BLaER1 (cell line): ENCODE measurements at regions not wholly inside any gene's neighbourhood (a gene's known extent, or its start where the extent isn't known, plus 50 kb on each side); places are given as distances from the start of the nearest gene placed in this dataset.

Experiments
- H3K27ac ChIP-seq: shearing (Covaris generic); formaldehyde crosslinking; 2 replicates; pipeline ENCODE4 v1.8.1; 2022
- H3K27me3 ChIP-seq: shearing (Covaris generic); formaldehyde crosslinking; 2 replicates; pipeline ENCODE4 v1.8.1; 2022
- H3K36me3 ChIP-seq: shearing (Covaris generic); formaldehyde crosslinking; 2 replicates; pipeline ENCODE4 v1.8.1; 2022
- H3K4me1 ChIP-seq: shearing (Covaris generic); formaldehyde crosslinking; 2 replicates; pipeline ENCODE4 v1.8.1; 2022
- H3K4me2 ChIP-seq: shearing (Covaris generic); formaldehyde crosslinking; 2 replicates; pipeline ENCODE4 v1.8.1; 2022
- H3K4me3 ChIP-seq: shearing (Covaris generic); formaldehyde crosslinking; 2 replicates; pipeline ENCODE4 v1.8.1; 2022
- H3K9ac ChIP-seq: shearing (Covaris generic); formaldehyde crosslinking; 2 replicates; pipeline ENCODE4 v1.8.1; 2022
- H3K9me3 ChIP-seq: shearing (Covaris generic); formaldehyde crosslinking; 2 replicates; pipeline ENCODE4 v1.8.1; 2022
- H4K20me1 ChIP-seq: shearing (Covaris generic); formaldehyde crosslinking; 2 replicates; pipeline ENCODE4 v1.8.1; 2022
- Cebpa-rat ChIP-seq: shearing (Covaris generic); IDR thresholded peaks from 2 replicates; pipeline ENCODE4 v1.8.1; 2022

GRCh38 chr5:158477214-158477613 lies 618.3 kb upstream of the CLINT1 start:
- no peaks in the 10 kb centered on the region for H4K20me1 ChIP-seq
- H3K9me3 ChIP-seq: peaks cover 66% of the 10 kb centered on the region
- H3K4me3 ChIP-seq: no peak overlapping the region
- no peak overlapping the region for H3K4me2 ChIP-seq
- no peak for TF ChIP-seq Cebpa-rat
- peaks cover 29% of the 10 kb centered on the region for H3K4me1 ChIP-seq
- H3K36me3 ChIP-seq: 0 out of 2 replicates have a peak, but pooled peaks cover 10% of the 10 kb centered on the region
- no peak overlapping the region for H3K27ac ChIP-seq
- H3K27me3 ChIP-seq: no peaks in the 10 kb centered on the region
- H3K9ac ChIP-seq: no peak overlapping the region

- H4K20me1 ChIP-seq: no peaks in the 10 kb centered on the region
- H3K27ac ChIP-seq: no peak overlapping the region
- H3K27me3 ChIP-seq: no peaks in the 10 kb centered on the region
- TF ChIP-seq Cebpa-rat: no peak
- no peak overlapping the region for H3K4me2 ChIP-seq
- H3K9ac ChIP-seq: no peak overlapping the region
- no peaks in the 10 kb centered on the region for H3K36me3 ChIP-seq
- no peak overlapping the region for H3K4me3 ChIP-seq
- H3K9me3 ChIP-seq: peaks cover 64% of the 10 kb centered on the region
- H3K4me1 ChIP-seq: peaks cover 24% of the 10 kb centered on the region
Measured at GRCh38 chr5:158473016-158473635, 614.2 kb upstream of the CLINT1 start.

GRCh38 chr5:158471535-158471924 lies 612.6 kb upstream of the CLINT1 start:
- peaks cover 31% of the 10 kb centered on the region for H3K4me1 ChIP-seq
- no peak overlapping the region for H3K27ac ChIP-seq
- no peaks in the 10 kb centered on the region for H4K20me1 ChIP-seq
- no peak overlapping the region for H3K4me3 ChIP-seq
- TF ChIP-seq Cebpa-rat: no peak
- H3K36me3 ChIP-seq: no peaks in the 10 kb centered on the region
- H3K4me2 ChIP-seq: no peak overlapping the region
- no peaks in the 10 kb centered on the region for H3K27me3 ChIP-seq
- peaks cover 60% of the 10 kb centered on the region for H3K9me3 ChIP-seq
- H3K9ac ChIP-seq: no peak overlapping the region

- H4K20me1 ChIP-seq: no peaks in the 10 kb centered on the region
- H3K9me3 ChIP-seq: peaks cover 57% of the 10 kb centered on the region
- peaks cover 37% of the 10 kb centered on the region for H3K4me1 ChIP-seq
- no peak for TF ChIP-seq Cebpa-rat
- H3K4me2 ChIP-seq: no peak overlapping the region
- H3K9ac ChIP-seq: no peak overlapping the region
- H3K27me3 ChIP-seq: no peaks in the 10 kb centered on the region
- H3K4me3 ChIP-seq: no peak overlapping the region
- H3K27ac ChIP-seq: no peak overlapping the region
- no peaks in the 10 kb centered on the region for H3K36me3 ChIP-seq
Measured at GRCh38 chr5:158470764-158471534, 612.0 kb upstream of the CLINT1 start.

GRCh38 chr5:158468444-158468843 lies 609.5 kb upstream of the CLINT1 start:
- Histone ChIP-seq H4K20me1 (no peaks in the 10 kb centered on the region), H3K4me1 (peaks cover 60% of the 10 kb centered on the region), H3K4me2 (peak overlapping the region; percentile 44), H3K9me3 (peaks cover 40% of the 10 kb centered on the region), H3K36me3 (no peaks in the 10 kb centered on the region), H3K4me3 (no peak overlapping the region), H3K27ac (0 out of 2 replicates have a peak overlapping the region, but pooled peaks have one; percentile 16), H3K9ac (no peak overlapping the region), H3K27me3 (no peaks in the 10 kb centered on the region)
- no peak for TF ChIP-seq Cebpa-rat

- H3K27ac ChIP-seq: peak overlapping the region; percentile 49
- peaks cover 41% of the 10 kb centered on the region for H3K9me3 ChIP-seq
- TF ChIP-seq Cebpa-rat: no peak
- H3K4me3 ChIP-seq: no peak overlapping the region
- H3K4me1 ChIP-seq: peaks cover 65% of the 10 kb centered on the region
- peak overlapping the region; percentile 27 for H3K4me2 ChIP-seq
- no peaks in the 10 kb centered on the region for H3K36me3 ChIP-seq
- no peak overlapping the region for H3K9ac ChIP-seq
- H3K27me3 ChIP-seq: no peaks in the 10 kb centered on the region
- H4K20me1 ChIP-seq: no peaks in the 10 kb centered on the region
Measured at GRCh38 chr5:158466191-158466590, 607.2 kb upstream of the CLINT1 start.

- H3K9ac ChIP-seq: no peak overlapping the region
- no peaks in the 10 kb centered on the region for H4K20me1 ChIP-seq
- peaks cover 41% of the 10 kb centered on the region for H3K9me3 ChIP-seq
- no peaks in the 10 kb centered on the region for H3K36me3 ChIP-seq
- no peak overlapping the region for H3K4me3 ChIP-seq
- H3K27me3 ChIP-seq: no peaks in the 10 kb centered on the region
- peak overlapping the region; percentile 51 for H3K4me2 ChIP-seq
- H3K4me1 ChIP-seq: peaks cover 65% of the 10 kb centered on the region
- peak overlapping the region; percentile 16; the same call in 1 of the 2 replicates for H3K27ac ChIP-seq
- 0 out of 2 replicates have a peak, but pooled peaks have one; percentile 11 for TF ChIP-seq Cebpa-rat
Measured at GRCh38 chr5:158465086-158465972, 606.4 kb upstream of the CLINT1 start.

GRCh38 chr5:158464383-158464782 lies 605.4 kb upstream of the CLINT1 start:
- H3K4me3 ChIP-seq: no peak overlapping the region
- H4K20me1 ChIP-seq: no peaks in the 10 kb centered on the region
- H3K4me2 ChIP-seq: peak overlapping the region; percentile 51
- peak overlapping the region; percentile 11; the same call in 1 of the 2 replicates for H3K27ac ChIP-seq
- H3K27me3 ChIP-seq: no peaks in the 10 kb centered on the region
- H3K9ac ChIP-seq: no peak overlapping the region
- peaks cover 57% of the 10 kb centered on the region for H3K4me1 ChIP-seq
- H3K9me3 ChIP-seq: peaks cover 41% of the 10 kb centered on the region
- H3K36me3 ChIP-seq: no peaks in the 10 kb centered on the region
- no peak for TF ChIP-seq Cebpa-rat

- Histone ChIP-seq H3K36me3 (no peaks in the 10 kb centered on the region), H3K9me3 (peaks cover 40% of the 10 kb centered on the region), H3K9ac (no peak overlapping the region), H3K27me3 (no peaks in the 10 kb centered on the region), H3K27ac (no peak overlapping the region), H3K4me1 (peaks cover 53% of the 10 kb centered on the region), H3K4me3 (no peak overlapping the region), H3K4me2 (peak overlapping the region; percentile 51), H4K20me1 (no peaks in the 10 kb centered on the region)
- TF ChIP-seq Cebpa-rat: no peak
Measured at GRCh38 chr5:158463938-158464337, 605.0 kb upstream of the CLINT1 start.
